IPS-18a (cell line): ENCODE measurements at regions not wholly inside any gene's neighbourhood (a gene's known extent, or its start where the extent isn't known, plus 50 kb on each side); places are given as distances from the start of the nearest gene placed in this dataset.

ENCODE experiments used
- H3K27ac ChIP-seq: one replicate; pipeline ENCODE4 v1.5.1; 2013; ENCODE audit warnings: low read length
- H3K27me3 ChIP-seq: one replicate; pipeline ENCODE4 v1.6.1; 2013; ENCODE audit warnings: mild to moderate bottlenecking, low read length; ENCODE audit not compliant: control insufficient read depth, insufficient read depth
- H3K36me3 ChIP-seq: one replicate; pipeline ENCODE4 v1.6.1; 2013; ENCODE audit warnings: low read depth, low read length; ENCODE audit not compliant: control insufficient read depth
- H3K4me1 ChIP-seq: one replicate; pipeline ENCODE4 v1.6.1; 2013; ENCODE audit warnings: low read depth, low read length; ENCODE audit not compliant: control insufficient read depth
- H3K4me3 ChIP-seq: one replicate; pipeline ENCODE4 v1.5.1; 2013; ENCODE audit warnings: low read length
- H3K9ac ChIP-seq: one replicate; pipeline ENCODE4 v1.6.1; 2013; ENCODE audit warnings: mild to moderate bottlenecking, low read length, moderate library complexity
- H3K9me3 ChIP-seq: one replicate; pipeline ENCODE4 v1.6.1; 2013; ENCODE audit warnings: low read depth, low read length; ENCODE audit not compliant: control insufficient read depth

GRCh38 chr13:30025351-30025750 is 174.9 kb upstream of the UBL3 start:
- Histone ChIP-seq H3K27me3 (no peaks in the 10 kb centered on the region), H3K27ac (no peak overlapping the region), H3K9me3 (no peaks in the 10 kb centered on the region), H3K4me1 (peaks cover 2% of the 10 kb centered on the region), H3K36me3 (no peaks in the 10 kb centered on the region), H3K9ac (no peak overlapping the region), H3K4me3 (no peak overlapping the region)

GRCh38 chr13:30024125-30024865 is 173.9 kb upstream of the UBL3 start:
- Histone ChIP-seq H3K36me3 (no peaks in the 10 kb centered on the region), H3K9me3 (no peaks in the 10 kb centered on the region), H3K27me3 (no peaks in the 10 kb centered on the region), H3K4me1 (peaks cover 12% of the 10 kb centered on the region), H3K9ac (no peak overlapping the region), H3K27ac (no peak overlapping the region), H3K4me3 (no peak overlapping the region)

- H3K36me3 ChIP-seq = no peaks in the 10 kb centered on the region
- no peaks in the 10 kb centered on the region for H3K27me3 ChIP-seq
- no peak overlapping the region for H3K27ac ChIP-seq
- H3K9me3 ChIP-seq = no peaks in the 10 kb centered on the region
- H3K4me1 ChIP-seq = peaks cover 19% of the 10 kb centered on the region
- H3K9ac ChIP-seq = no peak overlapping the region
- no peak overlapping the region for H3K4me3 ChIP-seq
These were observed 172.9 kb upstream of the UBL3 start for GRCh38 chr13:30023196-30023895.

GRCh38 chr13:30022796-30023195 is 172.4 kb upstream of the UBL3 start:
- Histone ChIP-seq H3K4me3 (no peak overlapping the region), H3K4me1 (peaks cover 23% of the 10 kb centered on the region), H3K9me3 (no peaks in the 10 kb centered on the region), H3K9ac (no peak overlapping the region), H3K27ac (no peak overlapping the region), H3K27me3 (no peaks in the 10 kb centered on the region), H3K36me3 (no peaks in the 10 kb centered on the region)

GRCh38 chr13:30022256-30022655 is 171.8 kb upstream of the UBL3 start:
- peaks cover 28% of the 10 kb centered on the region for H3K4me1 ChIP-seq

GRCh38 chr13:30021611-30022010 is 171.2 kb upstream of the UBL3 start:
- peaks cover 29% of the 10 kb centered on the region for H3K4me1 ChIP-seq
- H3K9me3 ChIP-seq = no peaks in the 10 kb centered on the region

More at GRCh38 chr13:30022256-30022655, 171.8 kb upstream of the UBL3 start:
- no peaks in the 10 kb centered on the region for H3K36me3 ChIP-seq
- H3K27ac ChIP-seq = no peak overlapping the region
- H3K9ac ChIP-seq = no peak overlapping the region
- no peaks in the 10 kb centered on the region for H3K9me3 ChIP-seq
- H3K4me3 ChIP-seq = no peak overlapping the region
- H3K27me3 ChIP-seq = no peaks in the 10 kb centered on the region

GRCh38 chr13:30020726-30021312 is 170.4 kb upstream of the UBL3 start:
- H3K27ac ChIP-seq = no peak overlapping the region
- no peak overlapping the region for H3K9ac ChIP-seq

More at GRCh38 chr13:30021611-30022010, 171.2 kb upstream of the UBL3 start:
- no peaks in the 10 kb centered on the region for H3K27me3 ChIP-seq
- H3K36me3 ChIP-seq = no peaks in the 10 kb centered on the region
- H3K9ac ChIP-seq = no peak overlapping the region
- no peak overlapping the region for H3K4me3 ChIP-seq
- H3K27ac ChIP-seq = no peak overlapping the region

GRCh38 chr13:30019648-30020626 is 169.5 kb upstream of the UBL3 start:
- H3K27me3 ChIP-seq = no peaks in the 10 kb centered on the region
- no peak overlapping the region for H3K4me3 ChIP-seq
- H3K9me3 ChIP-seq = no peaks in the 10 kb centered on the region
- H3K9ac ChIP-seq = peak overlapping the region; percentile 38
- no peaks in the 10 kb centered on the region for H3K36me3 ChIP-seq
- H3K4me1 ChIP-seq = peaks cover 29% of the 10 kb centered on the region
- no peak overlapping the region for H3K27ac ChIP-seq

More at GRCh38 chr13:30020726-30021312, 170.4 kb upstream of the UBL3 start:
- Histone ChIP-seq H3K4me3 (no peak overlapping the region), H3K27me3 (no peaks in the 10 kb centered on the region), H3K4me1 (peaks cover 29% of the 10 kb centered on the region), H3K9me3 (no peaks in the 10 kb centered on the region), H3K36me3 (no peaks in the 10 kb centered on the region)

- H3K9ac ChIP-seq = no peak overlapping the region
- H3K27me3 ChIP-seq = no peaks in the 10 kb centered on the region
- H3K4me1 ChIP-seq = peaks cover 29% of the 10 kb centered on the region
- H3K9me3 ChIP-seq = no peaks in the 10 kb centered on the region
- H3K27ac ChIP-seq = no peak overlapping the region
- H3K4me3 ChIP-seq = no peak overlapping the region
- no peaks in the 10 kb centered on the region for H3K36me3 ChIP-seq
These were observed 167.5 kb upstream of the UBL3 start for GRCh38 chr13:30017880-30018279.

- Histone ChIP-seq H3K4me1 (peaks cover 29% of the 10 kb centered on the region), H3K9ac (no peak overlapping the region), H3K27me3 (no peaks in the 10 kb centered on the region), H3K4me3 (no peak overlapping the region), H3K27ac (no peak overlapping the region), H3K9me3 (no peaks in the 10 kb centered on the region), H3K36me3 (no peaks in the 10 kb centered on the region)
These were observed 166.0 kb upstream of the UBL3 start for GRCh38 chr13:30016398-30016797.

GRCh38 chr13:30009411-30009810 is 159.0 kb upstream of the UBL3 start:
- H3K27ac ChIP-seq = no peak overlapping the region
- no peaks in the 10 kb centered on the region for H3K27me3 ChIP-seq
- no peak overlapping the region for H3K4me3 ChIP-seq
- no peak overlapping the region for H3K9ac ChIP-seq
- no peaks in the 10 kb centered on the region for H3K36me3 ChIP-seq
- H3K4me1 ChIP-seq = no peaks in the 10 kb centered on the region
- H3K9me3 ChIP-seq = no peaks in the 10 kb centered on the region
